T-helper 2 cell treated with Interferon-gamma antibody and Interleukin-4, amounts not matched to agents 5 μg/mL and 100 μg/mL, for 36 hours (primary cell): ENCODE measurements at regions not wholly inside any gene's neighbourhood (a gene's known extent, or its start where the extent isn't known, plus 50 kb on each side); places are given as distances from the start of the nearest gene placed in this dataset.

Source experiments
- DNase-seq: peaks from one replicate; pipeline ENCODE4 v3.0.0; 2021; ENCODE audit warnings: low spot score
- H3K27ac Mint-ChIP-seq: one replicate; pipeline ENCODE4 v1.8.0; 2021; ENCODE audit warnings: mild to moderate bottlenecking, mixed read lengths
- H3K27me3 Mint-ChIP-seq: one replicate; pipeline ENCODE4 v1.8.0; 2021; ENCODE audit warnings: low read depth, mixed read lengths
- H3K36me3 Mint-ChIP-seq: one replicate; pipeline ENCODE4 v1.8.0; 2021; ENCODE audit warnings: low read depth, mixed read lengths
- H3K4me1 Mint-ChIP-seq: one replicate; pipeline ENCODE4 v1.8.0; 2021; ENCODE audit warnings: low read depth, mixed read lengths
- H3K4me3 Mint-ChIP-seq: one replicate; pipeline ENCODE4 v1.8.0; 2022; ENCODE audit warnings: mild to moderate bottlenecking, moderate library complexity, mixed read lengths
- H3K9me3 Mint-ChIP-seq: one replicate; pipeline ENCODE4 v1.8.0; 2021; ENCODE audit warnings: mixed read lengths

- Mint-ChIP-seq H3K27ac (no peak overlapping the region), H3K9me3 (peaks cover 7% of the 10 kb centered on the region)
- DNase-seq = no peak
These were observed 403.4 kb upstream of the JAG1 start for GRCh38 chr20:11077226-11077625.

GRCh38 chr20:11080010-11080409 is 406.2 kb upstream of the JAG1 start:
- H3K4me3 Mint-ChIP-seq = no peak overlapping the region
- no peak overlapping the region for H3K27ac Mint-ChIP-seq
- no peaks in the 10 kb centered on the region for H3K36me3 Mint-ChIP-seq
- H3K27me3 Mint-ChIP-seq = no peaks in the 10 kb centered on the region
- H3K4me1 Mint-ChIP-seq = no peaks in the 10 kb centered on the region
- no peak for DNase-seq
- no peaks in the 10 kb centered on the region for H3K9me3 Mint-ChIP-seq

More at GRCh38 chr20:11077226-11077625, 403.4 kb upstream of the JAG1 start:
- Mint-ChIP-seq H3K4me3 (no peak overlapping the region), H3K27me3 (no peaks in the 10 kb centered on the region), H3K36me3 (no peaks in the 10 kb centered on the region), H3K4me1 (no peaks in the 10 kb centered on the region)

GRCh38 chr20:11080781-11081377 is 407.1 kb upstream of the JAG1 start:
- no peaks in the 10 kb centered on the region for H3K4me1 Mint-ChIP-seq
- H3K27ac Mint-ChIP-seq = no peak overlapping the region
- H3K36me3 Mint-ChIP-seq = no peaks in the 10 kb centered on the region
- no peaks in the 10 kb centered on the region for H3K27me3 Mint-ChIP-seq
- no peak for DNase-seq
- H3K4me3 Mint-ChIP-seq = no peak overlapping the region
- no peaks in the 10 kb centered on the region for H3K9me3 Mint-ChIP-seq

- Mint-ChIP-seq H3K4me1 (no peaks in the 10 kb centered on the region), H3K9me3 (no peaks in the 10 kb centered on the region), H3K27me3 (no peaks in the 10 kb centered on the region), H3K27ac (no peak overlapping the region), H3K4me3 (no peak overlapping the region), H3K36me3 (no peaks in the 10 kb centered on the region)
- DNase-seq = no peak
These were observed 410.0 kb upstream of the JAG1 start for GRCh38 chr20:11083841-11084240.

GRCh38 chr20:11084508-11084907 is 410.7 kb upstream of the JAG1 start:
- Mint-ChIP-seq H3K4me1 (no peaks in the 10 kb centered on the region), H3K9me3 (no peaks in the 10 kb centered on the region), H3K27ac (no peak overlapping the region), H3K36me3 (no peaks in the 10 kb centered on the region), H3K27me3 (no peaks in the 10 kb centered on the region), H3K4me3 (no peak overlapping the region)
- DNase-seq = no peak

- Mint-ChIP-seq H3K27ac (no peak overlapping the region), H3K36me3 (no peaks in the 10 kb centered on the region), H3K9me3 (no peaks in the 10 kb centered on the region), H3K4me3 (no peak overlapping the region), H3K27me3 (no peaks in the 10 kb centered on the region), H3K4me1 (no peaks in the 10 kb centered on the region)
- no peak for DNase-seq
These were observed 413.2 kb upstream of the JAG1 start for GRCh38 chr20:11086970-11087369.

GRCh38 chr20:11090751-11091150 is 417.0 kb upstream of the JAG1 start:
- DNase-seq = no peak
- no peaks in the 10 kb centered on the region for H3K4me1 Mint-ChIP-seq

GRCh38 chr20:11091511-11091910 is 417.7 kb upstream of the JAG1 start:
- no peaks in the 10 kb centered on the region for H3K4me1 Mint-ChIP-seq
- no peaks in the 10 kb centered on the region for H3K27me3 Mint-ChIP-seq
- H3K27ac Mint-ChIP-seq = no peak overlapping the region
- H3K36me3 Mint-ChIP-seq = no peaks in the 10 kb centered on the region
- DNase-seq = no peak
- H3K9me3 Mint-ChIP-seq = peaks cover 4% of the 10 kb centered on the region
- H3K4me3 Mint-ChIP-seq = no peak overlapping the region

More at GRCh38 chr20:11090751-11091150, 417.0 kb upstream of the JAG1 start:
- Mint-ChIP-seq H3K4me3 (no peak overlapping the region), H3K9me3 (no peaks in the 10 kb centered on the region), H3K27me3 (no peaks in the 10 kb centered on the region), H3K36me3 (no peaks in the 10 kb centered on the region), H3K27ac (no peak overlapping the region)

- H3K4me1 Mint-ChIP-seq = no peaks in the 10 kb centered on the region
- no peak for DNase-seq
- H3K36me3 Mint-ChIP-seq = no peaks in the 10 kb centered on the region
- H3K27ac Mint-ChIP-seq = no peak overlapping the region
- H3K9me3 Mint-ChIP-seq = peaks cover 4% of the 10 kb centered on the region
- H3K4me3 Mint-ChIP-seq = no peak overlapping the region
- H3K27me3 Mint-ChIP-seq = no peaks in the 10 kb centered on the region
These were observed 418.4 kb upstream of the JAG1 start for GRCh38 chr20:11092151-11092550.

- Mint-ChIP-seq H3K9me3 (peaks cover 4% of the 10 kb centered on the region), H3K27ac (no peak overlapping the region), H3K4me1 (no peaks in the 10 kb centered on the region), H3K36me3 (no peaks in the 10 kb centered on the region), H3K27me3 (no peaks in the 10 kb centered on the region), H3K4me3 (no peak overlapping the region)
- DNase-seq = no peak
These were observed 420.4 kb upstream of the JAG1 start for GRCh38 chr20:11094196-11094595.

- Mint-ChIP-seq H3K27ac (no peak overlapping the region), H3K27me3 (no peaks in the 10 kb centered on the region), H3K4me3 (no peak overlapping the region), H3K4me1 (no peaks in the 10 kb centered on the region), H3K9me3 (peaks cover 4% of the 10 kb centered on the region), H3K36me3 (no peaks in the 10 kb centered on the region)
- DNase-seq = no peak
These were observed 420.9 kb upstream of the JAG1 start for GRCh38 chr20:11094711-11095110.

- peaks cover 15% of the 10 kb centered on the region for H3K9me3 Mint-ChIP-seq
- H3K27ac Mint-ChIP-seq = no peak overlapping the region
- no peaks in the 10 kb centered on the region for H3K36me3 Mint-ChIP-seq
- H3K27me3 Mint-ChIP-seq = no peaks in the 10 kb centered on the region
- no peak for DNase-seq
- no peak overlapping the region for H3K4me3 Mint-ChIP-seq
- H3K4me1 Mint-ChIP-seq = no peaks in the 10 kb centered on the region
These were observed 425.1 kb upstream of the JAG1 start for GRCh38 chr20:11098888-11099287.

GRCh38 chr20:11101243-11101642 is 427.4 kb upstream of the JAG1 start:
- H3K4me1 Mint-ChIP-seq = no peaks in the 10 kb centered on the region
- peaks cover 14% of the 10 kb centered on the region for H3K9me3 Mint-ChIP-seq
- H3K36me3 Mint-ChIP-seq = no peaks in the 10 kb centered on the region
- H3K27me3 Mint-ChIP-seq = no peaks in the 10 kb centered on the region
- no peak overlapping the region for H3K4me3 Mint-ChIP-seq
- no peak overlapping the region for H3K27ac Mint-ChIP-seq
- no peak for DNase-seq

- Mint-ChIP-seq H3K27me3 (no peaks in the 10 kb centered on the region), H3K4me1 (no peaks in the 10 kb centered on the region), H3K27ac (no peak overlapping the region), H3K36me3 (no peaks in the 10 kb centered on the region), H3K4me3 (no peak overlapping the region), H3K9me3 (peaks cover 14% of the 10 kb centered on the region)
- DNase-seq = no peak
These were observed 427.9 kb upstream of the JAG1 start for GRCh38 chr20:11101696-11102095.

- Mint-ChIP-seq H3K4me3 (no peak overlapping the region), H3K4me1 (no peaks in the 10 kb centered on the region), H3K9me3 (peaks cover 14% of the 10 kb centered on the region), H3K27me3 (no peaks in the 10 kb centered on the region), H3K36me3 (no peaks in the 10 kb centered on the region), H3K27ac (no peak overlapping the region)
- no peak for DNase-seq
These were observed 430.1 kb upstream of the JAG1 start for GRCh38 chr20:11103866-11104265.
